ENCODE measurements at regions not wholly inside any gene's neighbourhood (a gene's known extent, or its start where the extent isn't known, plus 50 kb on each side); places are given as distances from the start of the nearest gene placed in this dataset.
"Not testable (repeated sequence)": the region's sequence is repeated elsewhere in the genome, so short reads cannot be mapped to it uniquely, and the experiment has no call there.

DNA sequence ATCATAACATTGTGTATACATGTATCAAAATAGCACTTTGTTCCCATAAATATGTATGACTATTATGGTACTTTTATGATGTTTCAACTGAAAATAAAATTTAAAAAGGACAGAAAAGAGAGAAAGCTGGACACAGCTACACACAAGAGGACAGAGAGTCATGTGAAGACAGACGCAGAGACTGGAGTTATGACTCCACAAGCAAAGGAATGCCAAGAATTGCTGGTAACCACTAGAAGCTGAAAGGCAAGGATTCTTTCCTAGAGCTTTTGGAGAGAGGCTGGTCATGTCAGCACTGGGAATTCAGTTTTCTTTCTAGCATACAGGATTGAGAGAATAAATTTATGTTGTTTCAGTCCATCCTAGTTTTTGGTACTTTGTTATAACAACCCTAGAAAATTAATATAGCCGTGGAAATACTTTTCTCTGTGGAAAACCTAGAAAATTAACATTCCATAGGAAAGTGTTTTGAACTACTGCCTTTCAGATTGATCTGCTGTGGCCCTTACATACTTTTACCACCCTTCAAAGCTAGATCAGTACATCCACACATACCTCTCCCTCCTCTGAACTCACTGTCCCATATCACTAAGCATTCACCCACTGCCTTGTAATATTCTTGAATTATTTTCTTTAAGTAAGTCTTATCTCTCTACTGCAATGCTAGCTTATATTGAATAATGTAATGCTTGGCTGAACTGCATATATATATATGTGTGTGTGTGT is 575.3 kb downstream of the IPMK start:
- no peak overlapping the region for H3K9ac ChIP-seq (ENCODE audit: low read depth, low read length)
- no peaks in the 10 kb centered on the region for H3K36me3 ChIP-seq (ENCODE audit: insufficient read depth, low read length)
- no peaks in the 10 kb centered on the region for H3K4me1 ChIP-seq (ENCODE audit: insufficient read depth, low read length)
- H3K9me3 ChIP-seq (ENCODE audit: control insufficient read depth, insufficient read depth, low read length), result no peaks in the 10 kb centered on the region

DNA sequence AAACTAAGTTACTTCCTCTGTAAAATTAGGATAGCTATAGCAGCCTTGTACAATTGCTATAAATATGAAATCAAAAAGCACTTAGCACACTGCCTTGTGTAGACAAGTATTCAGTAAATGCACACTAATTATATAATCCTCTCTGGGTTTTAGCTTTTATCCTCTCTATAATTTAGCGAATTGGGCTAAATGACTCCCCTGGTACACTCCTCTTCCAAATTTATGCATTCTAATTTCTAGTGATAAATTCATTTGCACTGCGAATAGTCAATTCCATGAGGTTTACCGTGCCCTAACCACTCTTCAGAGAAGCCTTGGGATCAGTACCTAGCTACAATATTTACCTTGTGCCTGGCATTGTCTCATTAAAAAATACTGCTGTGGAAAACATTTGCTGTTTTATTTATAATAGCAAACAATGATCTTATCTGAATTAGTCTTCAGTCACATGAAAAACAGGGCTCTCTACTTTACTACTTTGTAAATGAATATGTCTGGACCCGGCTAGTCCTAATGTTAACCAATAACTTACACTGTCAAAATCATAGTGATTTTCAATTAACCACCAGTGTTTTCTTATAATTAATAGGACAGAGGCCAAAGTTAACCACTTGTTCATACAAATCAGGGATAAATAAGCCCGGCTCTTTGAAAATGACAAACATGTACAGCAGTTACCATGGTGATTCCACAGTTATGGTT is 577.9 kb downstream of the IPMK start:
- H3K9ac ChIP-seq (ENCODE audit: low read depth, low read length), result no peak overlapping the region
- no peaks in the 10 kb centered on the region for H3K9me3 ChIP-seq (ENCODE audit: control insufficient read depth, insufficient read depth, low read length)
- H3K36me3 ChIP-seq (ENCODE audit: insufficient read depth, low read length), result no peaks in the 10 kb centered on the region
- no peaks in the 10 kb centered on the region for H3K4me1 ChIP-seq (ENCODE audit: insufficient read depth, low read length)

DNA sequence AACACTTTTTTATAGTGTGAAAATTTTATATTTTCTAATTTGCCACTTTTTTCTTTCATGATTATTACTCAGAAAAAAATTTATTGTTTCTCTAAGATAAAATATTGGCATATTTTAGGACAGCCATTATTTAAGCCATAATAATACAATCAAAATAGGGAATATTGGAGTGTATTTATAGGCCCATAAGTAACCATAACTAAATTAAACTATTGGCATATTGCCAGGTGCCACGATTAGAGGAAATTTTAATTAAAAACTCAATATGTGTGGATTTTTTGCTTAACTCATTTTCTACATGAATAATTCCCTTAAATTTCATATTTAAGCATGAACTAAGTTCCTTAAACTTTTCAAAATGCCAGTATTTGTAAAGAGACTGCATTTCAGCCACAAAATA is 587.8 kb downstream of the IPMK start:
- no peaks in the 10 kb centered on the region for H3K9me3 ChIP-seq (ENCODE audit: control insufficient read depth, insufficient read depth, low read length)
- H3K36me3 ChIP-seq (ENCODE audit: insufficient read depth, low read length), result no peaks in the 10 kb centered on the region
- no peak overlapping the region for H3K9ac ChIP-seq (ENCODE audit: low read depth, low read length)
- no peaks in the 10 kb centered on the region for H3K4me1 ChIP-seq (ENCODE audit: insufficient read depth, low read length)

DNA sequence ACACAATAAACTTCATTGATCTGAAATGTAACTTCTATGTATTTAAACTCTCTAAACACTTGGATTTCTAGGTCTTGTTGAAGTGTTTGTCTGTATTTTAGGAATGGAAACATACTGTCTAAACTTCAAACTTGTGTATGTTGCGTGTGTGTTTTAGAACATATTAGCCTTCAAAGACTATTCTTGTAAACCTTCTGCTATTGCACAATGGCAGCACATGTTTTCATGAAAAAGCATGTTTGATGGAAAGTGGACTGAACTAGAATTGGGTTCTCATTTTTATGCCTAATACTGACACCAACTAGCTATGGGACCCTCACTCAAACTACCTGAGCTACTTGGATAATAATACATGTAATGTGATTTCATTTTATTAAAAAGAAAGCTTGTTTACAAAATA is 592.6 kb downstream of the IPMK start:
- H3K36me3 ChIP-seq (ENCODE audit: insufficient read depth, low read length), result no peaks in the 10 kb centered on the region
- no peaks in the 10 kb centered on the region for H3K4me1 ChIP-seq (ENCODE audit: insufficient read depth, low read length)
- no peak overlapping the region for H3K9ac ChIP-seq (ENCODE audit: low read depth, low read length)
- no peaks in the 10 kb centered on the region for H3K9me3 ChIP-seq (ENCODE audit: control insufficient read depth, insufficient read depth, low read length)

DNA sequence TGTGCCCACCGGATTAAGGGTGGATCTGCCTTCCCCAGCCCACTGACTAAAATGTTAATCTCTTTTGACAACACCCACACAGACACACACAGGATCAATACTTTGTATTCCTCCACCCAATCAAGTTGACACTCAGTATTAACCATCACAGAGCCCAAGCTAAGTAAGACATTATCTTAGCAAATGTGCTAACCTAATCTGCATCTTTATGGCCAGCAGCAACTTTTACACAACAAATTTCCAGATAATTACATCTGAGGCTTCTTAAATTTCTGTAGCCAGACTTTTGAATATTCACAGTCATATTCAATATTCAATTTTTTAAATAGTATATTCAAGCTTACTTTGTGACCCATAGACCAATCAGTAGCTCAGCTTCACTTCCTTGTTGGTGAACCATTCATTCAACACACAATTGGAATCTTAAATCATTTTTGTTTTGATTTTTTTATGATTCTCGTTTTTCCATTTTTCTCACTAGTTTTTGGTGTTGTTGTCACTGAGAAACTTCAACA is 594.2 kb downstream of the IPMK start:
- Histone ChIP-seq H3K9me3 (ENCODE audit: control insufficient read depth, insufficient read depth, low read length) (no peaks in the 10 kb centered on the region), H3K9ac (ENCODE audit: low read depth, low read length) (no peak overlapping the region), H3K4me1 (ENCODE audit: insufficient read depth, low read length) (no peaks in the 10 kb centered on the region), H3K36me3 (ENCODE audit: insufficient read depth, low read length) (no peaks in the 10 kb centered on the region)

DNA sequence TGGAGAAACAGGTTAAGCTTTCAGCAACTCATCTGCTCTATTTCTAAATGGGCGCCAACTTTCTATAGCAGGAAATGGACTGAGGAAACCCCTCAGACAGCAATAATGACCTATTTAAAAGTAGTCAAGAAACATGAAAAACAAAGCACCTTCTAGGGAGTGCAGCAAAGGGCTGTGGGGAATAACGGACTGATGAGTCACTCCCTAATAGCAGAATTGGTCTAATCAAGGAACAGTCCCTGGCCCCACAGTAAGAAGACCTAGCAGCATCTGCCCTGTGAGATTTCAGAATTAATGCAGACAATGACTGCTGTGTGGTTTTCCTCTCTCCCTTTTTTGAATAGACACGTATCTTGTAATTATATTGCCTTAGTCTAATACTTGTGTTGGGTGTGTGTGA is 602.9 kb downstream of the IPMK start:
- no peaks in the 10 kb centered on the region for H3K9me3 ChIP-seq (ENCODE audit: control insufficient read depth, insufficient read depth, low read length)
- H3K9ac ChIP-seq (ENCODE audit: low read depth, low read length), result no peak overlapping the region
- H3K36me3 ChIP-seq (ENCODE audit: insufficient read depth, low read length), result no peaks in the 10 kb centered on the region
- 0 out of 2 replicates have a peak, but pooled peaks cover 4% of the 10 kb centered on the region for H3K4me1 ChIP-seq (ENCODE audit: insufficient read depth, low read length)

DNA sequence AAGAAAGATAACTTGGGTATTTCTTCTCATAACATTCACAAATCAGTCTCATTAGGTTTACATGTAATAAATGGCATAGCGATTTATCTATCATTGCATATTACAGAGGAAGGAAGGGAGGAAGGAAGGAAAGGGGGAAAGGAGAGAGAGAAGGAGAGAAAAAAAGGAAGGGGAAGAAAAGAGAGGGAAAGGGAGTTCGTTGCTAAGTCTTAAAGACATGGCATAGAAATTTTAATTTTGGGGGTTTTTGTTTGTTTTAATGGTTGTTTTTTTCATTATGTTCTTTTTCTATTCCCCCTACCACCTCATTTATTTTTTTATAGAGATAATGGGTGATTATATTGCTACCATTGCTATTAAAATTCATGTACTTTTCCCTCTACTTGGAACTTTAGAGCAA is 604.3 kb downstream of the IPMK start:
- H3K9me3 ChIP-seq (ENCODE audit: control insufficient read depth, insufficient read depth, low read length), result no peaks in the 10 kb centered on the region
- no peak overlapping the region for H3K9ac ChIP-seq (ENCODE audit: low read depth, low read length)
- 0 out of 2 replicates have a peak, but pooled peaks cover 4% of the 10 kb centered on the region for H3K4me1 ChIP-seq (ENCODE audit: insufficient read depth, low read length)
- no peaks in the 10 kb centered on the region for H3K36me3 ChIP-seq (ENCODE audit: insufficient read depth, low read length)

DNA sequence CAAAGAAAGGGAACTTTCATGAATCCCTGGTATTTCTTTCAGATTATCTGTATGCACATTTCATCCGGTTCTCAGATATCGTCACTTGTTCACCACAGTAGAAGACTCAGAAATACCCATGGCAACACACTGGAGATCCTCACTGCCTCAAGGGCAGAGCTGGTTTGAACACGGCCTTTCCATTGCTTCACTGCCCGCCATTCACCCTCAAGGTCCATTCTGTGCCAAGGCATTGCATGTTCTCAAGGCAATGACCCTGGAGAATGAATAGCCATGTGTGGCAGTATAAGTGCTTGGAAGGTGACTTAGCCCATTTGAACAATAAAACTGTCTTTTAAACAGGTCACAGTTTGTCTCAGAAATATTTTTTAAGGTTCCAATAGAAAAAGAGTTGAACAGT is 606.5 kb downstream of the IPMK start:
- Histone ChIP-seq H3K4me1 (ENCODE audit: insufficient read depth, low read length) (0 out of 2 replicates have a peak, but pooled peaks cover 4% of the 10 kb centered on the region), H3K36me3 (ENCODE audit: insufficient read depth, low read length) (no peaks in the 10 kb centered on the region), H3K9ac (ENCODE audit: low read depth, low read length) (no peak overlapping the region), H3K9me3 (ENCODE audit: control insufficient read depth, insufficient read depth, low read length) (no peaks in the 10 kb centered on the region)

DNA sequence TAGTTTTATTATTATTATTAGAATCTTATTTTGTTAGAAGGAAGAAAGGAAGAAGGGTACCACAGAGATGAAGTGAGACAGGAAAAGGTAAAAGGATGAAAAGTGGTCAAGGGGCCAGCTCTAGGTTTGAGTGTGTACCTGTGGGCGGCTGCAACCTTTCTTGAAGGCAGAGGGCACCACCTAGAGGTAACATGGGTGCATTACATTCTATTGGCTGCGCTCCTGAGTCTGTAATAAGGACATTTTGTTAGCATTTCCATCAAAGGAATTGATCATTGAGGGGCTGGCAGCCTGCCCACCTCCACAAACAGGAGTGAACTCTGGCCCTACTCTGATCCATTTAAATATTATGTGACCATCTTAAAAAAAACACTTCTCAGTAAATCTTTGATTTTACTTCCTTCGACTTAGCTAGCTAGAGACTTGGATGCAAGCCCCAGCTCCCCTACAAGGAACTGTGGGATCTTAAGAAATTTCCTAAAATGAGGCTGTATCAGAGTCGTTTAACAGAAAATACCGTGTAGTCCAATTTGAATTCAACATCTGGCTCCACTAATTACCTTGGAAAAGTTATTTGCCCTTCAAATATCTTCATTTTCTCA is 610.4 kb downstream of the IPMK start:
- no peaks in the 10 kb centered on the region for H3K9me3 ChIP-seq (ENCODE audit: control insufficient read depth, insufficient read depth, low read length)
- H3K36me3 ChIP-seq (ENCODE audit: insufficient read depth, low read length), result no peaks in the 10 kb centered on the region
- no peaks in the 10 kb centered on the region for H3K4me1 ChIP-seq (ENCODE audit: insufficient read depth, low read length)
- no peak overlapping the region for H3K9ac ChIP-seq (ENCODE audit: low read depth, low read length)

DNA sequence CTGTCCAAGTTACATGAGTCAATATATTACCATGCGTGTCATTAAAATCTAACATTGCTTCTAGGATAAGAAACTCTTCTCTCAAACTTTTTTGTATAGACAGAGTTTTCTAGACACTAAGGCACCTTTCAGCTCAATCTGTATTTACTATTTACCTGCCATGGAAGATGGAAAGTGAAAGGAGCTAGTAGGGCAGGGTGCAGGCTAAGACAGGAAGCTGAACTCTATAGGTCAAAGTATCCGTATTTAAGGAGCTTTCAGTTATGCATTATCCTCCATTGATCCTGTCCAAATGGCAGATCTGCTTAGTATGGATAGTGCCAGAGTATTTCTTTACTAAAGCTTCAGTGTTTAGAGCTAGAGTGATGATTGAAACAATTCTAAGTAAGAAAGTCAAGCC is 612.8 kb downstream of the IPMK start:
- H3K4me1 ChIP-seq (ENCODE audit: insufficient read depth, low read length), result no peaks in the 10 kb centered on the region
- H3K9ac ChIP-seq (ENCODE audit: low read depth, low read length), result no peak overlapping the region
- H3K9me3 ChIP-seq (ENCODE audit: control insufficient read depth, insufficient read depth, low read length), result no peaks in the 10 kb centered on the region
- H3K36me3 ChIP-seq (ENCODE audit: insufficient read depth, low read length), result no peaks in the 10 kb centered on the region

DNA sequence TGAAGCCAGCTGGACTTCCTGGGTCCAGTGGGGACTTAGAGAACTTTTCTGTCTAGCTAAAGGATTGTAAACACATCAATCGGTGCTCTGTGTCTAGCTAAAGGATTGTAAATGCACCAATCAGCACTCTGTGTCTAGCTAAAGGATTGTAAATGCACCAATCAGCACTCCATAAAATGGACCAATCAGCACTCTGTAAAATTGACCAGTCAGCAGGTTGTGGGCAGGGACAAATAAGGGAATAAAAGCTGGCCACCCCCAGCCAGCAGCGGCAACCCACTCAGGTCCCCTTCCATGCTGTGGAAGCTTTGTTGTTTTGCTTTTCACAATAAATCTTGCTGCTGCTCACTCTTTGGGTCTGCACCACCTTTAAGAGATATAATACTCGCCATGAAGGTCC is 622.6 kb downstream of the IPMK start:
- not testable (repeated sequence) for H3K36me3 ChIP-seq (ENCODE audit: insufficient read depth, low read length); H3K9ac ChIP-seq (ENCODE audit: low read depth, low read length); H3K4me1 ChIP-seq (ENCODE audit: insufficient read depth, low read length); H3K9me3 ChIP-seq (ENCODE audit: control insufficient read depth, insufficient read depth, low read length)

DNA sequence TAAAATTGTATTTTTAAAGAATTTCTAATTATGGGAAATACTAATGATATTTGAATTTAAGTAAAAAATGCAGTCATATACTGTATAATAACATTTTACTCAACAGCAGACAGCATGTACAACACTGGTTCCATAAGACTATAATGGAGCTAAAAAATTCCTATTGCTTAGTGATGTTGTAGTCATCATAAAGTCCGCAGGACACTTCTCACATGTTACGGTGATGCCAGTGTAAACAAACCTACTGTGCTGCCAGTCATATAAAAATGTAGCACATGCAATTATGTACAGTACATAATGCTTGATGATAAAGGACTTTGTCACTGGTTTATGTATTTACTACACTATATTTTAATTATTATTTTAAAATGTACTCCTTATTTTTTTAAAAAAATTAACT is 629.3 kb downstream of the IPMK start:
- Histone ChIP-seq H3K36me3 (ENCODE audit: insufficient read depth, low read length) (no peaks in the 10 kb centered on the region), H3K9ac (ENCODE audit: low read depth, low read length) (no peak overlapping the region), H3K4me1 (ENCODE audit: insufficient read depth, low read length) (no peaks in the 10 kb centered on the region), H3K9me3 (ENCODE audit: control insufficient read depth, insufficient read depth, low read length) (no peaks in the 10 kb centered on the region)

DNA sequence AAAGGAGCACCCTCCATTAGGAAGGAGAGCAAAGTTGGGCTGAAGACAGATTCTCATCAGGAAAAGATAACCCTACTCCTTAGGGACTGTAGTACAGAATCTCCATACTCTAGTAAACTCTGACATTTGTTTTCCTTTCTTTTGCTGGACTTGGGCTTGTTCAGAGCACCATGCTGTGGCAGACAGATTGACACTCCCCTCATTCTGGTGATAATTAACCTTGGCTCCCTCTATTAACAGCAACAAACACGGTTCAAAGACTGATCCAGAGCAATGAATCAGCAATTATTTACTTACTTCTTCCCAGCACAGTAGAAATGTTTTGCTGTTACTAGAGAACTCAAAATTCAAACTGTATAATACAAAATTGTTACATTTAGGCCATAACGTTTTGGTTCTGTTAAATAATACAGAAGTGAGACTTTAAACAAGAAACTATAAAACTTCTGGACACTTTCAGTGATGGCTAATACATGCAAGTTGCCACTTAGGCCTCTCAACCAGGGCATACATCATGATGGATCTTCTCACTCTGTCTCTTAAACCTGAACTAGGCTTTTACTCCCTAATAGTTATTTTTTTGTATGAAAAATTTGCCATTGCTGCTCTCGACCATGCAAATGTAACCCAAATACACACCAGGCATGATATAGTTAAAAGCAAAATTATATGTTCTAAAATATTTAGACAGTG is 639.0 kb downstream of the IPMK start:
- Histone ChIP-seq H3K4me1 (ENCODE audit: insufficient read depth, low read length) (peaks cover 29% of the 10 kb centered on the region), H3K9me3 (ENCODE audit: control insufficient read depth, insufficient read depth, low read length) (no peaks in the 10 kb centered on the region), H3K36me3 (ENCODE audit: insufficient read depth, low read length) (no peaks in the 10 kb centered on the region), H3K9ac (ENCODE audit: low read depth, low read length) (0 out of 2 replicates have a peak overlapping the region, but pooled peaks have one; percentile 1)

DNA sequence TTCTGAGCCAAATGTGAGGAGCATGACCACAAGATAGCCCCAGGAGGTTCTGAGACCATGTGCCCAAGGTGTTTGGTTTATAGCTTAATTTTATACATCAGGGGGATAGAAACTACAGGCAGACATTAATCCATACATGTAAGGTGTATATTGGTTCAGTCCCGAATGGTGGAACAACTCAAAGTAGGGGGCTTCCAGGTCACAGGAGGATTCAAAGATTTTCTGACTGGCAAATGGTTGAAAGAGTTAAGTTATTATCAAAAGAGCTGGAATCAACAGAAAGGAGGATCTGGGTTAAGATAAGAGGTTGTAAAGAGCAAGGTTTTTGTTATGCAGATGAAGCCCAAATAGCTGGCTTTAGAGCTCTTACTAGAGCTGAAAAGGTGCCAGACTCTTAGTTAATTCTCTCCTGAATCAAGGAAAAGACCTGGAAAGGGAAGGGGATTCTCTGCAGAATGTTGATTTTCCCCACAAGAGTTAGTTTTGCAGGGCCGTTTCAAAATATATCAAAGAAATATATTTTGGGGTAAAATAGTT is 640.0 kb downstream of the IPMK start:
- Histone ChIP-seq H3K4me1 (ENCODE audit: insufficient read depth, low read length) (peaks cover 26% of the 10 kb centered on the region), H3K9ac (ENCODE audit: low read depth, low read length) (0 out of 2 replicates have a peak overlapping the region, but pooled peaks have one; percentile 1), H3K36me3 (ENCODE audit: insufficient read depth, low read length) (no peaks in the 10 kb centered on the region), H3K9me3 (ENCODE audit: control insufficient read depth, insufficient read depth, low read length) (no peaks in the 10 kb centered on the region)
